Upper lobe of left lung (tissue), 6 donors: ENCODE measurements at regions not wholly inside any gene's neighbourhood (a gene's known extent, or its start where the extent isn't known, plus 50 kb on each side); places are given as distances from the start of the nearest gene placed in this dataset.

ENCODE experiments used
- ATAC-seq, 2 donors: fragments of 200-7000 bp; cut with Tn5 transposase; one replicate each; pipeline ENCODE4 v1.9.1; 2022; ENCODE audit warnings: mild to moderate bottlenecking in 2 of 2, moderate library complexity in 2 of 2; ENCODE audit not compliant: low FRiP score in 2 of 2
- DNase-seq, 2 donors: peaks; one replicate each; pipeline ENCODE4 v3.0.0-alpha.2; 2019 to 2020
- H3K27ac ChIP-seq, 4 donors: fragments of 200-600 bp; sonication (generic); one replicate each; pipeline ENCODE4 v1.5.1; 2016 to 2019
- H3K27me3 ChIP-seq, 4 donors: fragments of 200-600 bp; sonication (generic); one replicate each; pipeline ENCODE4 v1.5.1; 2017 to 2019
- H3K36me3 ChIP-seq, 4 donors: fragments of 200-600 bp; sonication (generic); one replicate each; pipeline ENCODE4 v1.5.1; 2016 to 2019
- H3K4me1 ChIP-seq, 4 donors: fragments of 200-600 bp; sonication (generic); one replicate each; pipeline ENCODE4 v1.5.1; 2018 to 2019
- H3K4me3 ChIP-seq, 4 donors: fragments of 200-600 bp; sonication (generic); one replicate each; pipeline ENCODE4 v1.5.1; 2017 to 2019; ENCODE audit warnings: mild to moderate bottlenecking in 2 of 4, moderate library complexity in 1 of 4
- H3K9me3 ChIP-seq, 4 donors: fragments of 200-600 bp; sonication (generic); one replicate each; pipeline ENCODE4 v1.5.1; 2018 to 2019
- EP300 ChIP-seq, 4 donors: sonication (generic); formaldehyde crosslinking; IDR thresholded peaks; one replicate each; pipeline ENCODE4 v1.5.1; 2017; ENCODE audit warnings: antibody characterized with exemption in 4 of 4, control low read depth in 2 of 4
- POLR2A ChIP-seq, 4 donors: fragments of 450-650 bp; IDR thresholded peaks; one replicate each; pipeline ENCODE4 v1.5.1; 2016 to 2017; ENCODE audit warnings: antibody characterized with exemption in 4 of 4, mild to moderate bottlenecking in 2 of 4
- POLR2AphosphoS5 ChIP-seq, 2 donors: sonication (generic); formaldehyde crosslinking; IDR thresholded peaks; one replicate each; pipeline ENCODE4 v1.5.1; 2017; ENCODE audit warnings: antibody characterized with exemption in 2 of 2
- WGBS, 2 donors: methylation state at CpG; one replicate each; pipeline ENCODE4 v1.1.5; 2017 to 2018; 5-methylcytosine and 5-hydroxymethylcytosine counted together
- TF ChIP-seq, protein P1 (sequence below), 6 experiments: fragments of 450-650 bp in 4 of 6; fragments of 200-600 bp in 2 of 6; sonication (generic) in 2 of 6; IDR thresholded peaks; one replicate each; pipeline ENCODE4 v1.5.1; 2016 to 2019; ENCODE audit warnings: antibody characterized with exemption in 6 of 6
- donor health status: DM: no; HTN: no; CAD: no; lungs with moderate emphysema.
- donor health status: DM: no; HTN: yes; CAD: no; lungs with severe emphysema.

DNA sequence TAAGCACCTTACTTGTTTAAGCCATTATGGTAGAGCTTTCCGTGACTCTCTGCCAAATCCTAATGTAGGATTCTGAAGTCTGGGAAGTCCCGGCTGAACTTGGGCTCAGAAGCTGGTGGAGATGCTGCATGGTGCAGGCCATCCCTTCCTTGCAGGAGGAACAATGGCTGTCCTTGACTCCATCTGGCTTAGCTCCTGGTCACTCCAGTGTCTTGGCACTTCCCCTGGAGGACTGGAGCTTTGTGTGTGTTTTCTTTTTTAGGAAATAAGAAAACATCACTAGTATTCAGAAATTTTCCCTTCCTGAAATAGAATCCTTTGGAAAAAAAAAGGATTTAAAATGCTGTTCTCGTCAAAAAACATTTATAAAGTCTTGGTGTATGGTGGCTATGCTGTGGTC is 209.3 kb upstream of the ROPN1 start:
- ATAC-seq, result no peak
- no peak for TF ChIP-seq EP300 (IDR thresholded peaks at IDR 0.05)
- no peak for TF ChIP-seq POLR2AphosphoS5 (IDR thresholded peaks at IDR 0.05)
- TF ChIP-seq, protein P1, sequence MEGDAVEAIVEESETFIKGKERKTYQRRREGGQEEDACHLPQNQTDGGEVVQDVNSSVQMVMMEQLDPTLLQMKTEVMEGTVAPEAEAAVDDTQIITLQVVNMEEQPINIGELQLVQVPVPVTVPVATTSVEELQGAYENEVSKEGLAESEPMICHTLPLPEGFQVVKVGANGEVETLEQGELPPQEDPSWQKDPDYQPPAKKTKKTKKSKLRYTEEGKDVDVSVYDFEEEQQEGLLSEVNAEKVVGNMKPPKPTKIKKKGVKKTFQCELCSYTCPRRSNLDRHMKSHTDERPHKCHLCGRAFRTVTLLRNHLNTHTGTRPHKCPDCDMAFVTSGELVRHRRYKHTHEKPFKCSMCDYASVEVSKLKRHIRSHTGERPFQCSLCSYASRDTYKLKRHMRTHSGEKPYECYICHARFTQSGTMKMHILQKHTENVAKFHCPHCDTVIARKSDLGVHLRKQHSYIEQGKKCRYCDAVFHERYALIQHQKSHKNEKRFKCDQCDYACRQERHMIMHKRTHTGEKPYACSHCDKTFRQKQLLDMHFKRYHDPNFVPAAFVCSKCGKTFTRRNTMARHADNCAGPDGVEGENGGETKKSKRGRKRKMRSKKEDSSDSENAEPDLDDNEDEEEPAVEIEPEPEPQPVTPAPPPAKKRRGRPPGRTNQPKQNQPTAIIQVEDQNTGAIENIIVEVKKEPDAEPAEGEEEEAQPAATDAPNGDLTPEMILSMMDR (IDR thresholded peaks at IDR 0.05), result no peak
- no peak for TF ChIP-seq POLR2A (IDR thresholded peaks at IDR 0.05)
- Histone ChIP-seq H3K27me3 (no peaks in the 10 kb centered on the region), H3K27ac (peak overlapping the region in 1 of 4 donors; percentile 6), H3K36me3 (no peaks in the 10 kb centered on the region), H3K4me3 (no peak overlapping the region), H3K9me3 (no peaks in the 10 kb centered on the region), H3K4me1 (peaks cover 0 to 7% (median 3%) of the 10 kb centered on the region in 4 donors)
- DNase-seq, result no peak
- WGBS, 2 donors, result 78 to 91% methylated on average over 3 of the region's 3 CpGs

GRCh38 chr3:124201786-124202185 is 209.9 kb upstream of the ROPN1 start:
- Histone ChIP-seq H3K4me3 (no peak overlapping the region), H3K27ac (peak overlapping the region in 1 of 4 donors; percentile 6), H3K36me3 (no peaks in the 10 kb centered on the region), H3K9me3 (no peaks in the 10 kb centered on the region), H3K4me1 (peaks cover 0 to 7% (median 3%) of the 10 kb centered on the region in 4 donors), H3K27me3 (no peaks in the 10 kb centered on the region)
- TF ChIP-seq EP300 (IDR thresholded peaks at IDR 0.05) (no peak), POLR2AphosphoS5 (IDR thresholded peaks at IDR 0.05) (peak in 1 of 2 donors; percentile 15)
- peak in 1 of 2 donors; percentile 44 for ATAC-seq
- peak; percentile 27 to 74 for DNase-seq
- 34% methylated on average over 2 of the region's 2 CpGs; no CpG with 5 or more reads in 1 of the 2 donors for WGBS, 2 donors

- Histone ChIP-seq H3K9me3 (no peaks in the 10 kb centered on the region), H3K27ac (no peak overlapping the region), H3K4me3 (no peak overlapping the region), H3K36me3 (no peaks in the 10 kb centered on the region), H3K4me1 (peaks cover 0 to 7% (median 3%) of the 10 kb centered on the region in 4 donors), H3K27me3 (no peaks in the 10 kb centered on the region)
- ATAC-seq (peak in 1 of 2 donors; percentile 72), DNase-seq (peak in 1 of 2 donors; percentile 76)
- no peak for TF ChIP-seq EP300 (IDR thresholded peaks at IDR 0.05)
- TF ChIP-seq POLR2A (IDR thresholded peaks at IDR 0.05), result no peak
- no peak for TF ChIP-seq POLR2AphosphoS5 (IDR thresholded peaks at IDR 0.05)
- WGBS, 2 donors, result 65 to 69% methylated on average over 4 of the region's 4 CpGs
These were observed 210.8 kb upstream of the ROPN1 start for GRCh38 chr3:124202754-124203153.

GRCh38 chr3:124203292-124203691 is 211.4 kb upstream of the ROPN1 start:
- Histone ChIP-seq H3K27me3 (no peaks in the 10 kb centered on the region), H3K36me3 (no peaks in the 10 kb centered on the region), H3K9me3 (no peaks in the 10 kb centered on the region), H3K4me1 (peaks cover 0 to 7% (median 3%) of the 10 kb centered on the region in 4 donors), H3K4me3 (no peak overlapping the region), H3K27ac (no peak overlapping the region)
- no peak for TF ChIP-seq EP300 (IDR thresholded peaks at IDR 0.05)
- TF ChIP-seq, protein P1 (IDR thresholded peaks at IDR 0.05), result no peak
- no peak for TF ChIP-seq POLR2A (IDR thresholded peaks at IDR 0.05)
- no peak for TF ChIP-seq POLR2AphosphoS5 (IDR thresholded peaks at IDR 0.05)
- ATAC-seq (no peak), DNase-seq (no peak)
- 90 to 93% methylated on average over 2 of the region's 2 CpGs for WGBS, 2 donors

DNA sequence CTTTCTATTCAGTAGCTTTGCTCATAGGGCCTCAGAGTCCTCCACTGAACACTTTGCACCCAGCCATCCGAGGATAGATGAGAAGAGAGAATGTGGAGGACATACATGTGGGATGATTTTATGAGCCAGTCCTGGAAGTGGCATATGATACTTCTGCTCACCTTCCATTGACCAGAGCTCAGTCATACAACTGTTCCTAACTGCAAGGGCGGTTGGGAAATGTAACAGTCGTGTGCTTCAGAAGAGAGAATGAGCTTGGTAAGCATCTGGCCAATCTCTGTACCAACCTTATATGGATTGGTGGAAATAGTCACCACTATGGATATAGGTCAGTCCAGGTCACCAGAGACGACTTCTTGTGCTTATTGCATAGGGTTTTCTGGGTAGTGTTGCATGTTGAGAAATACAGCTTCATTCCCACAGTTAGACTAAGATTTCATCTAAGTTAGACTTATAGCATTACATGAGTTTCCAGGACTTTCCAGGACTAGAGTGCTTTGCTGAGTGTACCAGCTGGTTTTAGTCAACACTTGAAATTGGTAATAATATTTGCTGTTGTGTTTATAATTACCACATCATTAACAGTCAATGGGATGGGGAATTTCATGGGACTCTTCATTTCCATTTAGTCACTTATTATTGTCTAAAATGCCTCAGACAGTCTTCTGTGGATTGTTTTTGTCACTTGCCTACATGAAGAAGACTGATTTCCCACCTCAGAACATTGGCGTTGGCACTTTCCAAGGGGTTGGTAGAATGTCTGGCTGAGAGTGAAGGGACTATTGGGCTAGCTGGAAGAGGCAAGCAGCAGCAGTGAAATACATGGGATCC is 214.5 kb upstream of the ROPN1 start:
- H3K4me1 ChIP-seq, result peaks cover 0 to 7% (median 3%) of the 10 kb centered on the region in 4 donors
- no peak for ATAC-seq
- no peaks in the 10 kb centered on the region for H3K36me3 ChIP-seq
- no peaks in the 10 kb centered on the region for H3K9me3 ChIP-seq
- TF ChIP-seq, protein P1 (IDR thresholded peaks at IDR 0.05), result no peak
- TF ChIP-seq POLR2A (IDR thresholded peaks at IDR 0.05) (no peak), EP300 (IDR thresholded peaks at IDR 0.05) (no peak), POLR2AphosphoS5 (IDR thresholded peaks at IDR 0.05) (no peak)
- no peaks in the 10 kb centered on the region for H3K27me3 ChIP-seq
- no peak overlapping the region for H3K27ac ChIP-seq
- DNase-seq, result no peak
- no peak overlapping the region for H3K4me3 ChIP-seq
- WGBS, 2 donors, result 78 to 86% methylated on average over 5 of the region's 5 CpGs
